Right lobe of liver (tissue), 6 donors: ENCODE measurements at regions not wholly inside any gene's neighbourhood (a gene's known extent, or its start where the extent isn't known, plus 50 kb on each side); places are given as distances from the start of the nearest gene placed in this dataset.
"Not testable (repeated sequence)": the region's sequence is repeated elsewhere in the genome, so short reads cannot be mapped to it uniquely, and the experiment has no call there.

ENCODE experiments used
- ATAC-seq, 4 donors: fragments of 200-7000 bp; cut with Tn5 transposase; one replicate each; pipeline ENCODE4 v1.9.1; 2020; ENCODE audit warnings: mild to moderate bottlenecking in 4 of 4, moderate library complexity in 4 of 4
- DNase-seq, 3 donors: peaks; one replicate each; pipeline ENCODE4 v3.0.0-alpha.2; 2020
- H3K27ac ChIP-seq, 3 donors: fragments of 200-600 bp; one replicate each; pipeline ENCODE4 v1.8.0; 2022
- H3K27me3 ChIP-seq, 2 donors: fragments of 200-600 bp; one replicate each; pipeline ENCODE4 v1.8.0; 2022
- H3K36me3 ChIP-seq, 4 donors: fragments of 200-600 bp; sonication (generic) in 1 of 4; one replicate each; pipeline versions ENCODE4 v1.5.1 to v1.8.0; 2017 to 2022; ENCODE audit warnings: control low read depth in 1 of 4
- H3K4me1 ChIP-seq, 4 donors: fragments of 200-600 bp; sonication (generic) in 1 of 4; one replicate each; pipeline versions ENCODE4 v1.5.1 to v1.8.0; 2017 to 2022; ENCODE audit warnings: control low read depth in 1 of 4
- H3K4me3 ChIP-seq, 3 donors: fragments of 200-600 bp; one replicate each; pipeline ENCODE4 v1.8.0; 2022
- H3K9me3 ChIP-seq, 4 donors: fragments of 200-600 bp; sonication (generic) in 1 of 4; one replicate each; pipeline versions ENCODE4 v1.5.1 to v1.8.0; 2017 to 2022; ENCODE audit warnings: control low read depth in 1 of 4
- CTCF ChIP-seq, 4 donors: fragments of 200-600 bp in 3 of 4; fragments of 450-650 bp in 1 of 4; IDR thresholded peaks; one replicate each; pipeline versions ENCODE4 v1.5.1 to v1.8.0; 2016 to 2022; ENCODE audit warnings: antibody characterized with exemption in 4 of 4, mild to moderate bottlenecking in 2 of 4
- POLR2A ChIP-seq: fragments of 450-650 bp; IDR thresholded peaks from one replicate; pipeline ENCODE4 v1.6.1; 2017; ENCODE audit warnings: antibody characterized with exemption, mild to moderate bottlenecking
- WGBS: methylation state at CpG from one replicate; pipeline ENCODE4 v1.1.6; 2018; ENCODE audit warnings: low coverage, low lambda C conversion rate; ENCODE audit not compliant: insufficient coverage; ENCODE audit errors: missing lambda C conversion rate; 5-methylcytosine and 5-hydroxymethylcytosine counted together
- intact Hi-C, 2 donors: fragments of 100-400 bp; cut with DNase I; formaldehyde crosslinking; loops; one replicate each; pipeline versions ENCODE4 v1.11.2 to v1.14.1; 2022
- donor health status: DM: no; HTN: yes; CAD: no.
- donor health status: DM: no; HTN: no; CAD: no.
- donor health status: DM: no; HTN: no; CAD: no.
- donor health status: DM: no; HTN: yes; CAD: no.
- donor health status: DM: no; HTN: yes; CAD: no.

DNA sequence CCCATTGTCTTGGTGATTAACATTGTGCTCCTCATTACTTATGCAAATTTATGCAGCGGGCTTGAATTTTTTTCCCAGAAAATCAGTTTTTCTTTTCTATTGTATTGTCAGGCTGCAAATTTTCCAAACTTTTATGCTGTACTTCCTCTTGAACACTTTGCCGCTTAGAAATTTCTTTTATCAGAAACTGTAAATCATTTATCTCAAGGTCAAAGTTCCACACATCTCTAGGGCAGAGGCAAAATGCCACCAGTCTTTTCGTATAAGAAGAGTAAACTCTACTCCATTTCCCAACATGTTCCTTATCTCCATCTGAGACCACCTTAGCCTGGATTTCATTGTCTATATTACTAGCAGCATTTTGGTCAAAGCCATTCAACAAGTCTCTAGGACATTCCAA is 113.9 kb upstream of the OLFM3 start:
- peaks cover 0 to 3% (median 0%) of the 10 kb centered on the region in 4 donors for H3K4me1 ChIP-seq
- TF ChIP-seq CTCF (IDR thresholded peaks at IDR 0.05), result no peak
- TF ChIP-seq POLR2A, result no peak
- H3K36me3 ChIP-seq, result no peaks in the 10 kb centered on the region
- WGBS, result 40% methylated on average over 3 of the region's 3 CpGs
- intact Hi-C loops, result no loop called here
- no peak overlapping the region for H3K4me3 ChIP-seq
- no peaks in the 10 kb centered on the region for H3K9me3 ChIP-seq
- no peaks in the 10 kb centered on the region for H3K27me3 ChIP-seq
- H3K27ac ChIP-seq, result no peak overlapping the region
- no peak for DNase-seq
- no peak for ATAC-seq

- H3K9me3 ChIP-seq, H3K4me3 ChIP-seq, H3K27ac ChIP-seq, DNase-seq, ATAC-seq, H3K4me1 ChIP-seq, intact Hi-C loops, H3K27me3 ChIP-seq, H3K36me3 ChIP-seq: not testable (repeated sequence)
- WGBS, result 16% methylated on average over 2 of the region's 2 CpGs
Measured at GRCh38 chr1:102109493-102109892, 112.8 kb upstream of the OLFM3 start.

DNA sequence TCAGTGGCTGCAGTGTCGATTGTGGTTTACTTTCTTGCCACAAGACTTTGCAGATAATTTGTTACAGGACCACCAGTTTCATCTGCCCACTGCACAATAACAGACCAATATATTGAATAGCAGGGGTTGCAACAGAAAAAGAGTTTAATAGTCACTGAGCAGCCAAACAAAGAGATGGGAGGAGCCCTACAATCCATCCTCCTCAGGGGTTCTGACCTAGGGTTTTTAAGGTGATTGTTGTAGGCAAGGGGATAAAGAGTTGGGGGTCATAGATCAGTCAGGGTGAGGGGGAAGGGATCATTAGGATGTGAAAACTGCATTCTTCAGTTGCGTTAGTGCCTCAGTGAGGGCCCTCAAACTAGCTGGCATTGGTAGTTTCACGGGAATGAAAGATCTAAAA is 110.7 kb upstream of the OLFM3 start:
- no peak for TF ChIP-seq CTCF (IDR thresholded peaks at IDR 0.05)
- no peak for TF ChIP-seq POLR2A
- no peaks in the 10 kb centered on the region for H3K9me3 ChIP-seq
- no peak overlapping the region for H3K27ac ChIP-seq
- H3K4me1 ChIP-seq, result peaks cover 0 to 3% (median 0%) of the 10 kb centered on the region in 4 donors
- intact Hi-C loops, result no loop called here
- H3K4me3 ChIP-seq, result no peak overlapping the region
- ATAC-seq (no peak), DNase-seq (no peak)
- H3K27me3 ChIP-seq, result no peaks in the 10 kb centered on the region
- H3K36me3 ChIP-seq, result no peaks in the 10 kb centered on the region
- WGBS, result 28% methylated on average over 3 of the region's 3 CpGs

DNA sequence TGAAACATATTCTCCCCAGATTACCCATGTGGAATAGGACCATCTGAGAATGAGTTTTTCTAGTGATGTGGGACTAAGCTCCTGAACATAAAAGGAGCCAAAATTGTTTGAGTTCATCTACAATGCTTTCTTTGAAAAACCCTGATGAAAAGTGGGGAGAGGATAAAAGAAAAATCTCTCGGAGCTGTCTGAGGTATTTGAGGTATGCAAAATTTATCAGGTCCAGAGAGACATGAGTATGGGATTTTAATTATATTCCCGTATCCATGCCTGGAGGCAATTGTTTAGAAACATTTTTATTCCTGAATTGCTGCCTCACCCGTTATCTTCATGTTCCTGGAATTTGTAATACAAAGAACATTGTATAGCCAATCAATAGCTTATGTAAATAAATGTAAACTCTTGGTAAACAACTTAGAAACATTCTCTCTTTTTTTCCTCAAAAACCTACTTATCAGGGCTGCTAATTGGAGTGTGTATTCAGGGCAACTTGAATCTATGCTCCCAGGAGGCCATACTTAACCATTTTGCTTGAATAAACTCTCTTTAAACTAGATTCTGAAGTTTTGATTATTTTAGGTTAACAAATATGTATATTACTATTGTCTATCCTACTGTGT is 109.3 kb upstream of the OLFM3 start:
- Histone ChIP-seq H3K27me3 (no peaks in the 10 kb centered on the region), H3K27ac (no peak overlapping the region), H3K36me3 (no peaks in the 10 kb centered on the region), H3K9me3 (no peaks in the 10 kb centered on the region), H3K4me1 (peaks cover 0 to 3% (median 0%) of the 10 kb centered on the region in 4 donors), H3K4me3 (no peak overlapping the region)
- intact Hi-C loops, result no loop called here
- 13% methylated on average over 3 of the region's 3 CpGs for WGBS
- TF ChIP-seq POLR2A (no peak), CTCF (IDR thresholded peaks at IDR 0.05) (no peak)
- no peak for DNase-seq
- ATAC-seq, result no peak

DNA sequence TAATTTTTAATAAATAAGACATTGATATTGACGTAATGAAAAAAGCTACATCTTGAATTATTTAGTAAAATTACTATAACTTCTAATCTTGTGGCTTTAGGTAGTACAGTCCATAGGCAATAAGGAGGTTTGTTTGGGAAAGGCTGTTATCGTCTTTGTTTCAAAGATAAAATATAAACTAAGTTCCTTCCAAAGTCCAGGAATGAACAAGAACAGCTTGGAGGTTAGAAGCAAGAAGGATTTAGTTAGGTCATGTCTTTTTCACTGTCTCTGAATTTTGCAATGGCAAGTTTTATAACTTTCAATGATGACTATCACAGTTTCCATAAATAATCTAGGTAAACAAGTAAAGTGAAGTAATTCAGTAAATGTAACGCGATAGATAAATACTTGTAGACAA is 106.9 kb upstream of the OLFM3 start:
- Histone ChIP-seq H3K4me1 (no peaks in the 10 kb centered on the region), H3K36me3 (no peaks in the 10 kb centered on the region), H3K27me3 (no peaks in the 10 kb centered on the region), H3K27ac (no peak overlapping the region), H3K4me3 (no peak overlapping the region), H3K9me3 (no peaks in the 10 kb centered on the region)
- ATAC-seq, result no peak
- intact Hi-C loops, result no loop called here
- WGBS, result 53% methylated on average over 4 of the region's 4 CpGs
- TF ChIP-seq POLR2A, result no peak
- no peak for TF ChIP-seq CTCF (IDR thresholded peaks at IDR 0.05)
- no peak for DNase-seq
